GM10266 (cell line): ENCODE measurements at regions not wholly inside any gene's neighbourhood (a gene's known extent, or its start where the extent isn't known, plus 50 kb on each side); places are given as distances from the start of the nearest gene placed in this dataset.

ENCODE experiments used
- DNase-seq: peaks from one replicate; pipeline ENCODE4 v3.0.0; 2012; ENCODE audit errors: extremely low spot score
- CTCF ChIP-seq: IDR thresholded peaks from 2 replicates; pipeline ENCODE4 v1.5.1; 2012; ENCODE audit warnings: mild to moderate bottlenecking, low read depth; ENCODE audit not compliant: control insufficient read depth, insufficient read depth; ENCODE audit errors: missing control alignments

DNA sequence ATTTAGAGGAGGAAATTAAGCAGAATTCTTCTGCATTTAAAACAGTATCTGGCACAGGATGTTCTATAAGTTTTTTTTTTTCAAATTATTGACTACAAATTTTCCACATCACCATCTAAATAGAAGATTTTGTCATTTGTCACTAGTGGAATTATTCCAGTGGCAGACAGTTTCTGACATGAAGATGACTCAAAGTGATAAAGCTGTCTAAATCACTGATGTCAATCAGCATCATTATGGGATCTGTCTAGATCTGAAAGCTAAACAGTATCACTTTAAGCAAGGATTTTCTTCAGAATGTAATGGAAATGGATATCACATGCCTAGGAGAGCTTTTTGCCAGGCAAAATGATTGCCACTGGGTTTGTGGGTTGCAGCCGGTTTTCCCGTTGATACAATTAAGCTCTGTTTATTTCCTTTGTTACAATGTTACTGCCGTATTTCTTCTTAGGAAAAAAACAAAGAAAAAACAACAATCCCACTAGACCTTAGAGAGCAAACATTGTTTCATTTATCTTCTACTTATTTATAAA, 1657.0 kb upstream of the PRR20A start:
- no peak for DNase-seq
- no peak for TF ChIP-seq CTCF

DNA sequence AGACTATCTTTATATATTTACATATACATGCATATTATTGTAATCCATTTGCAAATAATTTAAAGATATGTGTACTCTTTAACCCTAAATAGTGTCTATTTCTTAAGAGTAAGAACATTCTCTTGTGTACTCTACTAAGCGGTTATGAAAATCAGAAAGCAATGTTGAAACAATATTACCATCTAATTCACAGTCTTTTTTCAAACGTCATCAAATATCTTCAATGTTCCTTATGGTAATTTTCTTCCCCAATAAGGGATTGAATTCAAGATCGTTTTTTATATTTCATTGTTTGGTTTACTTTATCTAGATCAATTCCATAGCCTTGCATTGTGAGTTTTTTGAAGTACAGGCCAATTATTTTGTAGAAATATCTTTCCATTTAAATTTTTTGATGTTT, 1647.4 kb upstream of the PRR20A start:
- TF ChIP-seq CTCF: no peak
- DNase-seq: no peak

DNA sequence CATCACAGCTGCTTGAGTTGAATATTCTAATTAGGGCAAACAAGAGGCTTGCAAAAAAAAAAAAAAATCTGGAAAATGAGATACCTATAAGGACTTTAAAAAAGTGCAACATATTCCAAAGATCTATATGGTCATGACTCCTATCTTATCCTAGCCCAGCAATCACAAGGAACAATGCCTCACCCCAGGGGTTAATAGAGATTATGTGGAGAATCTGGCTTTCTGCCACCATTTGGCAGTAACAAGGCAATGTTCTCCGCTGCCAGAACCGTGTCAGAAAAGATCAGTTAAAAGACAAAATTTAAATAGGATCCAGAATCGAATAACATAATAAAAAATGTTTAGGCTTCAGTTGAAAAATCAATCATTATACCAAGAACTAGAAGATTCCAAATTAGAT, 1643.2 kb upstream of the PRR20A start:
- no peak for TF ChIP-seq CTCF
- DNase-seq: no peak

- no peak for DNase-seq
- TF ChIP-seq CTCF: no peak
These were observed 1640.0 kb upstream of the PRR20A start for GRCh38 chr13:55500694-55501093.

DNA sequence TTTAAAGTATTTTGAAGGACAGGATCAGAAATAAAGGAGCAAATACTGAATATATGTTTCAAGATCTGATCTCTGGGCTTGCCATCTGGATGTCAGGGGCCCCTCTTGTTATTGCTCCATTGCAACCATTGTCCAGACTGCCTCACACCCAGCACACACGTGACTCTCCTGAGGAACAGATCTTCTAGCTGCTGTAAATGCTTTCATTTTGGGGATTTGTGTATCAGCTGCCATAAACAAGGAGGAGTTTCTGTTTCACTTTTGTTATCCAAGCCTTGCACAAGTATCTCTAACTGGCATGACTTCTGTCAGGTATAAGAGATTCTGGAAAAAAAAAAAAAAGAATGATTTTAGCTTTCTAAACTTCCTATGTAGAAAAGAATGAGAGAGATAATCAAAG, 1624.1 kb upstream of the PRR20A start:
- no peak for TF ChIP-seq CTCF
- DNase-seq: no peak

GRCh38 chr13:55517312-55517711, 1623.4 kb upstream of the PRR20A start:
- no peak for DNase-seq
- no peak for TF ChIP-seq CTCF

DNA sequence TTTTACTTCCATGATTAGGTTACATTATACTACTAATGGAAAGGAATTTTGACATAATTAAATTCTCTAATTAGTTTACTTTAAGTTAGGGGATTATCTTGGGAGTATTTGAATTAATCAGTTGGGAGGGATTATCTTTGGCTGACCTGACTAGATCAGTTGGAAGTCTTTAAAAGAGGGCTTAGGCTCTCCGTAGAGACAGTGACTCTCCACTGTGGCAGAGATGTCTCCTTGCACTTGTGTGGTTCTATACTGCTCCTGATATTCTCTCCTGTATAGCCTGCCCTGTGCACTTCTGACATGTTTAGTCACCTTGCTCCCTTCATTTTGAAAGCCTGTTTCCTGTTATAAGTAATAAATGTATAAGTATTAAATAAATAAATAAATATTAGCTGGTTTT, 1612.3 kb upstream of the PRR20A start:
- TF ChIP-seq CTCF: no peak
- DNase-seq: no peak
